GM19035 (cell line): ENCODE measurements at regions not wholly inside any gene's neighbourhood (a gene's known extent, or its start where the extent isn't known, plus 50 kb on each side); places are given as distances from the start of the nearest gene placed in this dataset.
"Not testable (repeated sequence)": the region's sequence is repeated elsewhere in the genome, so short reads cannot be mapped to it uniquely, and the experiment has no call there.

Experiments
- ATAC-seq: cut with Tn5 transposase; IDR thresholded peaks from one replicate; pipeline ENCODE4 v1.9.1; 2021; ENCODE audit not compliant: unreplicated experiment

GRCh38 chr3:5583920-5584319 is 396.4 kb downstream of the EDEM1 start:
- ATAC-seq, result no peak

GRCh38 chr3:5585085-5585484 is 397.6 kb downstream of the EDEM1 start:
- ATAC-seq, result no peak

- no peak for ATAC-seq
Measured at GRCh38 chr3:5606884-5607472, 419.5 kb downstream of the EDEM1 start.

- no peak for ATAC-seq
Measured at GRCh38 chr3:5607581-5607980, 420.1 kb downstream of the EDEM1 start.

- not testable (repeated sequence) for ATAC-seq
Measured at GRCh38 chr3:5608971-5609370, 421.5 kb downstream of the EDEM1 start.

GRCh38 chr3:5613599-5613998 is 426.1 kb downstream of the EDEM1 start:
- ATAC-seq, result no peak

GRCh38 chr3:5616873-5617272 is 429.4 kb downstream of the EDEM1 start:
- ATAC-seq, result no peak

- ATAC-seq, result no peak
Measured at GRCh38 chr3:5618170-5618569, 430.7 kb downstream of the EDEM1 start.

GRCh38 chr3:5630406-5630805 is 442.9 kb downstream of the EDEM1 start:
- no peak for ATAC-seq

GRCh38 chr3:5633960-5634359 is 446.5 kb downstream of the EDEM1 start:
- ATAC-seq, result no peak

- ATAC-seq, result no peak
Measured at GRCh38 chr3:5634411-5634810, 446.9 kb downstream of the EDEM1 start.

GRCh38 chr3:5635746-5636145 is 448.2 kb downstream of the EDEM1 start:
- no peak for ATAC-seq

- ATAC-seq, result no peak
Measured at GRCh38 chr3:5638550-5638949, 451.0 kb downstream of the EDEM1 start.

GRCh38 chr3:5644773-5645670 is 457.5 kb downstream of the EDEM1 start:
- no peak for ATAC-seq

GRCh38 chr3:5645692-5646410 is 458.3 kb downstream of the EDEM1 start:
- ATAC-seq, result no peak

- no peak for ATAC-seq
Measured at GRCh38 chr3:5650303-5650702, 462.8 kb downstream of the EDEM1 start.

GRCh38 chr3:5651351-5651750 is 463.8 kb downstream of the EDEM1 start:
- ATAC-seq, result no peak

- ATAC-seq, result no peak
Measured at GRCh38 chr3:5653426-5654143, 466.1 kb downstream of the EDEM1 start.

- no peak for ATAC-seq
Measured at GRCh38 chr3:5657106-5657505, 469.6 kb downstream of the EDEM1 start.

GRCh38 chr3:5663601-5664000 is 476.1 kb downstream of the EDEM1 start:
- ATAC-seq, result no peak

- ATAC-seq, result no peak
Measured at GRCh38 chr3:5666455-5666854, 478.9 kb downstream of the EDEM1 start.
